Lower leg skin (tissue), 3 donors: ENCODE measurements at regions not wholly inside any gene's neighbourhood (a gene's known extent, or its start where the extent isn't known, plus 50 kb on each side); places are given as distances from the start of the nearest gene placed in this dataset.

Source experiments
- CTCF ChIP-seq, 3 donors: fragments of 450-650 bp; IDR thresholded peaks; one replicate each; pipeline ENCODE4 v1.5.1; 2016; ENCODE audit warnings: antibody characterized with exemption in 3 of 3, mild to moderate bottlenecking in 3 of 3, moderate library complexity in 2 of 3
- POLR2A ChIP-seq, 2 donors: fragments of 450-650 bp; IDR thresholded peaks; one replicate each; pipeline ENCODE4 v1.6.1; 2016 to 2017; ENCODE audit warnings: antibody characterized with exemption in 2 of 2, mild to moderate bottlenecking in 1 of 2, moderate library complexity in 1 of 2

GRCh38 chr7:120201290-120201689 is 71.7 kb upstream of the KCND2 start:
- TF ChIP-seq CTCF (IDR thresholded peaks at IDR 0.05) (no peak), POLR2A (IDR thresholded peaks at IDR 0.05) (no peak)
